HL-60 (cell line): ENCODE measurements at regions not wholly inside any gene's neighbourhood (a gene's known extent, or its start where the extent isn't known, plus 50 kb on each side); places are given as distances from the start of the nearest gene placed in this dataset.

Source experiments
- DNase-seq, 2 experiments: peaks; one replicate each; pipeline ENCODE4 v3.0.0-alpha.2; 2010 to 2020; ENCODE audit warnings: low read depth in 1 of 2, low spot score in 1 of 2
- H3K27ac ChIP-seq: fragments of 250-450 bp; sonication (Bioruptor Pico); replicated peaks from 2 replicates; pipeline ENCODE4 v1.5.1; 2020; ENCODE audit warnings: mild to moderate bottlenecking, moderate library complexity
- H3K27me3 ChIP-seq: fragments of 250-450 bp; sonication (Bioruptor Pico); 2 replicates; pipeline ENCODE4 v1.5.1; 2021; ENCODE audit warnings: mild to moderate bottlenecking, moderate library complexity; ENCODE audit not compliant: insufficient read depth, poor library complexity, severe bottlenecking
- H3K4me3 ChIP-seq: replicated peaks from 2 replicates; pipeline ENCODE4 v1.5.1; 2011; ENCODE audit warnings: mild to moderate bottlenecking, control low read depth, low read length; ENCODE audit not compliant: insufficient read depth
- GABPA ChIP-seq: IDR thresholded peaks from 2 replicates; pipeline ENCODE4 v1.6.1; 2012; ENCODE audit warnings: low read depth
- POLR2AphosphoS5 ChIP-seq: IDR thresholded peaks from 2 replicates; pipeline ENCODE4 v1.6.1; 2012; ENCODE audit warnings: low read depth
- SPI1 ChIP-seq: IDR thresholded peaks from 2 replicates; pipeline ENCODE4 v1.6.1; 2012; ENCODE audit warnings: low read depth, mild to moderate bottlenecking, borderline replicate concordance
- TF ChIP-seq, protein P1 (sequence below): IDR thresholded peaks from 2 replicates; pipeline ENCODE4 v1.6.1; 2012; ENCODE audit warnings: low read depth; ENCODE audit not compliant: insufficient replicate concordance
- TF ChIP-seq, protein P2 (sequence below): IDR thresholded peaks from one replicate; pipeline ENCODE4 v1.5.1; 2011; ENCODE audit warnings: low read length, control low read depth, inconsistent platforms; ENCODE audit not compliant: insufficient read depth

DNA sequence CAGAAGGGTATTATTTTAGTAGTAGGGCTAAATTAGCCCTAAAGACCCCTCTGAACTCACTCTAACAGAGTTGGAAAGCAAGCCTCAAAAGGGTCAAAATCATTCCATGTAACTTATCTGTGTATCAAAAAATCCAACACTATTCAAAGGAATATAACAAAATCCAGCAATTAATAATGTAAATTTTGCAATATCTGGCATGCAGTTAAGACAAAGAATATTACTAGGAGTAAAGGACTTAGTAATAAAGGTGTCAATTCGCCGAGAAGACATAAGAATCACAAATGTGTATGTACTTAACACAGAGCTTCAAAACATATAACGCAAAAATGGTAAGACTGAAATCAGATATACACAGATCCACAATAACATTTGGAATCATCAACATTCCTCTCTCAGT lies 71.2 kb upstream of the PFN2 start:
- Histone ChIP-seq H3K27me3 (no peaks in the 10 kb centered on the region), H3K27ac (no peak overlapping the region), H3K4me3 (no peak overlapping the region)
- TF ChIP-seq POLR2AphosphoS5: no peak
- TF ChIP-seq, protein P1, sequence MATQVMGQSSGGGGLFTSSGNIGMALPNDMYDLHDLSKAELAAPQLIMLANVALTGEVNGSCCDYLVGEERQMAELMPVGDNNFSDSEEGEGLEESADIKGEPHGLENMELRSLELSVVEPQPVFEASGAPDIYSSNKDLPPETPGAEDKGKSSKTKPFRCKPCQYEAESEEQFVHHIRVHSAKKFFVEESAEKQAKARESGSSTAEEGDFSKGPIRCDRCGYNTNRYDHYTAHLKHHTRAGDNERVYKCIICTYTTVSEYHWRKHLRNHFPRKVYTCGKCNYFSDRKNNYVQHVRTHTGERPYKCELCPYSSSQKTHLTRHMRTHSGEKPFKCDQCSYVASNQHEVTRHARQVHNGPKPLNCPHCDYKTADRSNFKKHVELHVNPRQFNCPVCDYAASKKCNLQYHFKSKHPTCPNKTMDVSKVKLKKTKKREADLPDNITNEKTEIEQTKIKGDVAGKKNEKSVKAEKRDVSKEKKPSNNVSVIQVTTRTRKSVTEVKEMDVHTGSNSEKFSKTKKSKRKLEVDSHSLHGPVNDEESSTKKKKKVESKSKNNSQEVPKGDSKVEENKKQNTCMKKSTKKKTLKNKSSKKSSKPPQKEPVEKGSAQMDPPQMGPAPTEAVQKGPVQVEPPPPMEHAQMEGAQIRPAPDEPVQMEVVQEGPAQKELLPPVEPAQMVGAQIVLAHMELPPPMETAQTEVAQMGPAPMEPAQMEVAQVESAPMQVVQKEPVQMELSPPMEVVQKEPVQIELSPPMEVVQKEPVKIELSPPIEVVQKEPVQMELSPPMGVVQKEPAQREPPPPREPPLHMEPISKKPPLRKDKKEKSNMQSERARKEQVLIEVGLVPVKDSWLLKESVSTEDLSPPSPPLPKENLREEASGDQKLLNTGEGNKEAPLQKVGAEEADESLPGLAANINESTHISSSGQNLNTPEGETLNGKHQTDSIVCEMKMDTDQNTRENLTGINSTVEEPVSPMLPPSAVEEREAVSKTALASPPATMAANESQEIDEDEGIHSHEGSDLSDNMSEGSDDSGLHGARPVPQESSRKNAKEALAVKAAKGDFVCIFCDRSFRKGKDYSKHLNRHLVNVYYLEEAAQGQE: no peak
- no peak for TF ChIP-seq GABPA
- TF ChIP-seq SPI1: no peak
- TF ChIP-seq, protein P2, sequence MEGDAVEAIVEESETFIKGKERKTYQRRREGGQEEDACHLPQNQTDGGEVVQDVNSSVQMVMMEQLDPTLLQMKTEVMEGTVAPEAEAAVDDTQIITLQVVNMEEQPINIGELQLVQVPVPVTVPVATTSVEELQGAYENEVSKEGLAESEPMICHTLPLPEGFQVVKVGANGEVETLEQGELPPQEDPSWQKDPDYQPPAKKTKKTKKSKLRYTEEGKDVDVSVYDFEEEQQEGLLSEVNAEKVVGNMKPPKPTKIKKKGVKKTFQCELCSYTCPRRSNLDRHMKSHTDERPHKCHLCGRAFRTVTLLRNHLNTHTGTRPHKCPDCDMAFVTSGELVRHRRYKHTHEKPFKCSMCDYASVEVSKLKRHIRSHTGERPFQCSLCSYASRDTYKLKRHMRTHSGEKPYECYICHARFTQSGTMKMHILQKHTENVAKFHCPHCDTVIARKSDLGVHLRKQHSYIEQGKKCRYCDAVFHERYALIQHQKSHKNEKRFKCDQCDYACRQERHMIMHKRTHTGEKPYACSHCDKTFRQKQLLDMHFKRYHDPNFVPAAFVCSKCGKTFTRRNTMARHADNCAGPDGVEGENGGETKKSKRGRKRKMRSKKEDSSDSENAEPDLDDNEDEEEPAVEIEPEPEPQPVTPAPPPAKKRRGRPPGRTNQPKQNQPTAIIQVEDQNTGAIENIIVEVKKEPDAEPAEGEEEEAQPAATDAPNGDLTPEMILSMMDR: no peak
- no peak for DNase-seq

DNA sequence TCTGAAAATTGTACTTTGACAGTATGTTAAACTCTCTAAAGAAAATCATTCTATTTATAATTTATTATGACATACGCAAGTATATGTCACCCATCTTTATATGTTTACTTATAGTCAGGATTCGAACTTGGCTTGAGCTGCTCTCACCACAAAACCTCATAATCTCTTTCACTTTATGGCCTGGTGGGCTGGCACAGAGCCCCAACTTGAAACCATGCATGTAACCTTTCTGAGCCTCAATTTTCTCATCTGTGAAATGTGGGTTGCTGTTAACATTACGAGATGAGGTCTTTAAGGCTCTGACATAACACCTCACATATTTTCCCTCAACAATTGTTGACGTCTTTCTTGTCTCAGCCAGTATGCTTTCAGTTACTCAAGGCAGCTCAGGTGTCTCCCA lies 69.4 kb upstream of the PFN2 start:
- Histone ChIP-seq H3K27ac (no peak overlapping the region), H3K4me3 (no peak overlapping the region), H3K27me3 (no peaks in the 10 kb centered on the region)
- no peak for TF ChIP-seq SPI1
- no peak for TF ChIP-seq GABPA
- no peak for TF ChIP-seq POLR2AphosphoS5
- TF ChIP-seq, protein P1: no peak
- TF ChIP-seq, protein P2: no peak
- DNase-seq: no peak

DNA sequence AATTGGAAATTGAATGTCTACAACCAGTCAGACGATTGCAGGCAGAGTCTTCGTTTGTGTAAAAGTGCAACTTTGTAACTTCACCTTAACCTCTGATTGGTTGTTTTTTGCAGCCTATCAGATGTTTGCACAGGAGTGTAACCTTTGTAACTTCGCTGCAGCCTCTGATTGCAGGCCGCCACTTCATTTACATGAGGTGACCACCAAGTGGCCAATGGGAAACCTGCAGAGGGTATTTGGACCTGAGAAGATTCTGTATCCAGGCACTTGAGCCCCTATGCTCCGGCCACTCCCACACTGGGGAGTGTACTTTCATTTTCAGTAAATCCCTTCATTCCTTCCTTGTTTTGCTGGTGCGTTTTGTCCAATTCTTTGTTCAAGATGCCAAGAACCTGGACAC lies 68.1 kb upstream of the PFN2 start:
- DNase-seq: no peak
- Histone ChIP-seq H3K27ac (no peak overlapping the region), H3K27me3 (no peaks in the 10 kb centered on the region), H3K4me3 (no peak overlapping the region)
- TF ChIP-seq, protein P2: no peak
- TF ChIP-seq GABPA (no peak), POLR2AphosphoS5 (no peak), SPI1 (no peak)
- TF ChIP-seq, protein P1: no peak
